IPS-NIHi7 (cell line): ENCODE measurements at regions not wholly inside any gene's neighbourhood (a gene's known extent, or its start where the extent isn't known, plus 50 kb on each side); places are given as distances from the start of the nearest gene placed in this dataset.
A peak's percentile ranks its signal among the peaks of the same experiment; 100 is the strongest.
"Not testable (repeated sequence)": the region's sequence is repeated elsewhere in the genome, so short reads cannot be mapped to it uniquely, and the experiment has no call there.

Experiments
- DNase-seq: peaks from one replicate; pipeline ENCODE4 v3.0.0; 2012; ENCODE audit warnings: mixed read lengths; ENCODE audit errors: extremely low spot score

- DNase-seq = no peak
Measured at GRCh38 chr5:84790406-84790805, 405.7 kb upstream of the EDIL3 start.

GRCh38 chr5:84783003-84783402, 398.3 kb upstream of the EDIL3 start:
- DNase-seq = no peak

- DNase-seq = no peak
Measured at GRCh38 chr5:84779186-84779585, 394.5 kb upstream of the EDIL3 start.

GRCh38 chr5:84764227-84764626, 379.5 kb upstream of the EDIL3 start:
- DNase-seq = no peak

GRCh38 chr5:84758008-84758407, 373.3 kb upstream of the EDIL3 start:
- no peak for DNase-seq

- no peak for DNase-seq
Measured at GRCh38 chr5:84752780-84753179, 368.1 kb upstream of the EDIL3 start.

GRCh38 chr5:84748313-84748712, 363.6 kb upstream of the EDIL3 start:
- no peak for DNase-seq

GRCh38 chr5:84746280-84746679, 361.6 kb upstream of the EDIL3 start:
- not testable (repeated sequence) for DNase-seq

GRCh38 chr5:84741056-84741455, 356.4 kb upstream of the EDIL3 start:
- no peak for DNase-seq

GRCh38 chr5:84729326-84729725, 344.6 kb upstream of the EDIL3 start:
- peak; percentile 10 for DNase-seq

GRCh38 chr5:84727708-84728107, 343.0 kb upstream of the EDIL3 start:
- no peak for DNase-seq

GRCh38 chr5:84725946-84726570, 341.4 kb upstream of the EDIL3 start:
- DNase-seq = no peak

GRCh38 chr5:84724683-84725082, 340.0 kb upstream of the EDIL3 start:
- DNase-seq = no peak

GRCh38 chr5:84724181-84724580, 339.5 kb upstream of the EDIL3 start:
- no peak for DNase-seq

GRCh38 chr5:84718377-84718776, 333.7 kb upstream of the EDIL3 start:
- no peak for DNase-seq

- DNase-seq = no peak
Measured at GRCh38 chr5:84715686-84716085, 331.0 kb upstream of the EDIL3 start.

GRCh38 chr5:84715091-84715490, 330.4 kb upstream of the EDIL3 start:
- DNase-seq = no peak

GRCh38 chr5:84709075-84709474, 324.4 kb upstream of the EDIL3 start:
- DNase-seq = no peak

GRCh38 chr5:84706678-84707641, 322.3 kb upstream of the EDIL3 start:
- no peak for DNase-seq

- not testable (repeated sequence) for DNase-seq
Measured at GRCh38 chr5:84700545-84700944, 315.9 kb upstream of the EDIL3 start.

GRCh38 chr5:84696651-84697050, 312.0 kb upstream of the EDIL3 start:
- DNase-seq = no peak

GRCh38 chr5:84695330-84695729, 310.6 kb upstream of the EDIL3 start:
- DNase-seq = no peak

GRCh38 chr5:84693256-84693655, 308.6 kb upstream of the EDIL3 start:
- no peak for DNase-seq
